GM21529 (cell line): ENCODE measurements at regions not wholly inside any gene's neighbourhood (a gene's known extent, or its start where the extent isn't known, plus 50 kb on each side); places are given as distances from the start of the nearest gene placed in this dataset.
"Not testable (repeated sequence)": the region's sequence is repeated elsewhere in the genome, so short reads cannot be mapped to it uniquely, and the experiment has no call there.

Experiments
- ATAC-seq: cut with Tn5 transposase; IDR thresholded peaks from one replicate; pipeline ENCODE4 v1.9.1; 2021; ENCODE audit not compliant: unreplicated experiment

DNA sequence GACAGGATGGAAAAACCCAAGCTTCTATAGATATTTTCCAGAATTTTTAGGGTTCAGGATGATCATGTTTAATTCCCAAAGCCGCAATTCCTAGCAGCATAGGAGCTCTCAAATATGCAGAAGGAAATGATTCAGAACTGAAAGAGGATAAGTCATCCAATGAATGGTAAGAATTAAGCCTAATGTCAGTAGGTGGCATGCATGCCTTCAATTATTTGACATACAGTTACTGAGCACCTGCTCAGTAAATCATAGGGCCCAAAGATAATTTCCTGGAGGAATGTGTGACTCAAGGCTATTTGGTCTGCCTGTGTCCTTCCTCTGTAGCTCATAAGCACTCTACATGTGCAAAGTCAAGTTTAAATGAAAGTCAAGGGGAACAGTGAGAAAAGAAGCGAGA, 116.8 kb upstream of the SLC38A4 start:
- no peak for ATAC-seq

DNA sequence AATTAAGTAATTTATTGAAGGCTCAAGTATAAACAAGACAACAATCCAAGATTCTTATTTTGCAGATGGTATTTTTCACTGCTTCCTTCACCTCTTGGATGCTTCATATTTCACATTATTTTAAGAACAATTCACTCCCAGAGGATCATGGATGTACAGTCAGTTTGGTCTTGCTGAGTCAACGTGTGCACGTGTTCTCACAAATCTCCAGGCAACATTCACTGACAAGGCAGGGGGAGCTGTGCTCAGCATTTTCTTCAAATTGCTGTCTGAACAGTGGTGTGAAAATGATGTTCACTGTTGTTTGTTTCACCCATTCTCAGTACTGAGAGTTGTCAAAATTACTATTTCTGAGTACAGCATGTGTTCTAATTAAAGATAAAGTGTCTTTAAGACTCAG, 118.3 kb upstream of the SLC38A4 start:
- ATAC-seq, result no peak

DNA sequence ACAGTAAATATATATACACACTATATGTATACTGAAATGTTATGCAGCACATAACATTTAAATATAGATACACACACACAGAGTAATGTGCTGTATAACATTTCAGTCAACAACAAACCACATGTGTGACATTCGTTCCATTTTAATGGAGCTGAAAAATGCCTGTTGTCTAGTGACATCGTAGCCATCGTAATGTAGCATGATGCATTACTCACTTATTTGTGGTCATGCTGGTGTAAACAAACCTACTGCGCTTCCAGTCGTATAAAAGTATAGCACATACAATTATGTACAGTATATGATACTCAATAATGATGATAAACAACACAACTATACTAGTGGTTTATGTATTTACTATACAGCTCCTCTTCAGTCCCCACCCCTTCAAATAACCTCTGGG, 119.0 kb upstream of the SLC38A4 start:
- ATAC-seq, result no peak

DNA sequence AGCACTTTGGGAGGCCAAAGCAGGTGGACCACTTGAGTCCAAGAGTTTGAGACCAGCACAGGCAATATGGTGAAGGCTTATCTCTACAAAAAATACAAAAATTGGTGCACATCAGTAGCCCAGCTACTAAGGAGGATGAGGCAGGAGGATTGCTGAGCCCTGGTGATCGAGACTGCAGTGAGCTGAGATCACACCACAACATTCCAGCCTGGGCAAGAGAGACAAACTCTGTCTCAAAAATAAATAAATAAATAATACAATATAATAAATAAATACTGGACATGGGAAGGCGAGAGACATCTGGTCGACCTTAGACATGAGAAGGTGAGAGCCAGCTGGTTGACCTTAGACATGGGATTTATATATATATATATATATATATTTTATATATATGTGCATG, 119.8 kb upstream of the SLC38A4 start:
- ATAC-seq, result no peak

DNA sequence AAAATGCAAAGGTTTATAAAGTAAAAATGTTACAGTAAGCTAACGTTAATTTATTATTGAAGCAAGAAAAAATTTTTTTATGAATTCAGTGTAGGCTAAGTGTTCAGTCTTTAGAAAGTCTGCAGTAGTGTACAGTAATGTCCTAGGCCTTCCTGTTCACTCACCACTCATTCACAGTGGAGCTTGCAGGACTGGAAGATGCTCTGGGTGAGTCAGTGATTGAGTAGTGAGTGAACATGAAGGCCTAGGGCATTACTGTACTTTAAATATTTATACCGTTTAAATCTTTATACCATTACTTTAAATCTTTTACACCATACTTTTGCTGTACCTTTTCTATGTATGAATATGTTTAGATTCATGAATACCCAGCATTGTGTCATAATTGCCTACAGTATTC, 120.3 kb upstream of the SLC38A4 start:
- no peak for ATAC-seq

DNA sequence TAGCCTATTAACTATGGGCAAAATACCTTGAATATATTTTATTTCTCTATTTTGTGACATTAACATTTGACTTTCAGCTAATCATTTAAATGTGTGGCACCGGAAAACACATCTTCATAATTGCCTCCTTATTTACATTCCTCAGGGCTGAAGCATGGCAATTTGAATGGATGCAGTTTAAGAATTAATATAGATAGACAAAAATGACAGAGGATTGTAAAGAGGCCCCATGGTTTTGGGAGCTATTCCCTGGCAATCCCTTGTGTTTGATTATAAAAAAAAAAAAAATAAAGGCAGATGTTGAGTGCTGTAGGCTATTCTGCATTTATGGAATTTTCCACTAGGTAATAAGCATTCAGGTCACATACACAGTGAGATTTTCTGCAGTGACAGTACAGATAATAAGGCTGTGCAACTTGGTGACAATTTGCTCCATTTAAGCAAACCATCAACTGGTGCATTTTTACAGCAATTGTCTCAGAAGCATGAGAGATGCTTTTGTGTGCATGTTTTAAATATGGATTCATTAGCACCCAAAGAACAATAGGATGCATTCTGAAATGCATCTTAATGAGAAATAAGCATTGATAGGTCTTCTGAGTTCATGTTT, 123.2 kb upstream of the SLC38A4 start:
- no peak for ATAC-seq

DNA sequence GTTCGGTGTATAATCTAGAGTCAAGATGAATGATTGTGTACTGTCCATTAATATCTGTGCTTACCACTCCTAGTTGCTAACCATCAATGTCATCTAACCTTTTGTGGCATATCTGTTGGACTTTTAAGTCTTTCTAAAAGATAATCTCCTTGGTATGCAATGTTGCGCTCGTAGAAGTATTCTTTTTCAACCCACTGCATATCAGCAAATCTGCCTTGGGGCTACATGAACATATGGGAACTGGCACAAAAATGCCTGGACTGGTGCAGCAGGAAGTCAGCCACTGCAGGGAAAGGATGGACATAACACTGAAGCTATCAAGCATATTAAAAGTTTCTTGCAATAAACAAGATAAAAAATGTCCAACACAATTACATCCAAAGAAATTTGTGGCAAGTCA, 124.3 kb upstream of the SLC38A4 start:
- no peak for ATAC-seq

DNA sequence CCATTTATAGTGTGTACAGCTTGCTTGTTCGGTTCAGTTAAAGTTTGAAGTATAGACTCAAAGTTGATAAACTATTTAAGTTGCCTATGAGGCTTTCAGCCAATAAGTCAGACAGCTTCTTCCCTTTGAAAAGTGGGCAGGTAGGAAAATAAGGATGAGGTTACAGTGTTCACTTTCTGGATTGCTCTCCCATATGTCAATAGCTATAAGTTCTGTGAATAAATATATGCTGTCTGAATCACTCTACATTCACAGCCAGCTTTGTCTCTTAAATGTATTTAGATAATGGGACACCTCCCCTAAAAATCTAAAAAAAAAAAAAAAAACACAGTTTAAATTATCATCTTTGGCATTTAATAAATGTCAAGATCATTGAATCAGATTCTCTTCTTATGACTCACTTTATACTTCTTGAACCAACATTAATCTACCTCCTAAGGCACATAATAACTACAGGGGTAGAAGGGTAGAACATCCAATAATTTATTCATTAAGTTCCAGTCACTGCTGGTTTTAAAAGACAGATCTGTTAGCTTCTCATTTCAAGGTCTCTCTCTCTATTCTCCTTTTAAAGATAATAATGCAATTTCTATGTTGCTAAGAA, 126.4 kb upstream of the PCED1B start:
- no peak for ATAC-seq

DNA sequence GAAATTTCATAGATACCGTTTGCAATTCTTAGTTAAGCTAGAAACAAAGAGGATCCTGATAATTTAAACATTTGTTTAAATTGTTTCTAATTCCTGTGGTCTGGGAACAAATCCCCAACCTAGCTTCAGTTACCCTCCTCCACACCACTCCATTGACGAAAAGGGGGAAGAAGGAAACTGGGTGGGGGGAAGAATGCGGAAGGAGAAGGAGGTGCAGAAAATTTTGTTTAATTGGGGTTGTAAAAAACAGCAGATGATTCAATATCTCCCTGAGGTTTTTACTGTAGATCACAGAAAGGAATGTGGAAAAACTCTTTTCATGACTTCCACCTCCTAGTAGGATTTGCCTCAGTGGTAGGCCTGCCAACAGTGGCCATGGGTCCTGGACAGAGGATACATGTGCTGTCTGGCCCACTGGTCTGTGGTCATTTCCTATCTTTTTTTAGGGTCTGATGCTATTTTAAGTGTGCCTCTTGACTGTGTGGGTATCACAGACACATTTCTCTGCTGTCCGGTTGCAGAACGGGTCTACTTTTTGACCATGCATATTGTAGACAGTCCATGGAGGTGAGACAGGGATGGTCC, 122.9 kb upstream of the PCED1B start:
- no peak for ATAC-seq

DNA sequence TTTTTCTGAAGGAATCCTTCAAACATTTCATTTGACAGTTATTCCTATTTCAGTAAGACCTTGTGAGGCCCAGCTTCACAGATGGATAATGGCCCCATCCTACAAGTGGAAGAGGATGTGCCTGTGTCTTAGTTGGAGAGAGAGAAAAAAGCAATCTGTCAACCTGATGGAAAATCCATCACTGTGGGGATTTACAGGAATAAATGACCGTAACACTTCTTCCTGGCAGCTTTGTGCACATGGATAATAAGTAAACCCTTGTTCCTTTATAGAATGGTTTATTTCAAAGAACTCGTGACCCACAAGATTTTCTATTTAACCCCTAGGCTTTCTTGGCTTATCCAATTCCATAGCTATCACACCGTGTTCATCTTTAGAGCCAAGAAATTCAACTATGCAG, 121.4 kb upstream of the PCED1B start:
- no peak for ATAC-seq

DNA sequence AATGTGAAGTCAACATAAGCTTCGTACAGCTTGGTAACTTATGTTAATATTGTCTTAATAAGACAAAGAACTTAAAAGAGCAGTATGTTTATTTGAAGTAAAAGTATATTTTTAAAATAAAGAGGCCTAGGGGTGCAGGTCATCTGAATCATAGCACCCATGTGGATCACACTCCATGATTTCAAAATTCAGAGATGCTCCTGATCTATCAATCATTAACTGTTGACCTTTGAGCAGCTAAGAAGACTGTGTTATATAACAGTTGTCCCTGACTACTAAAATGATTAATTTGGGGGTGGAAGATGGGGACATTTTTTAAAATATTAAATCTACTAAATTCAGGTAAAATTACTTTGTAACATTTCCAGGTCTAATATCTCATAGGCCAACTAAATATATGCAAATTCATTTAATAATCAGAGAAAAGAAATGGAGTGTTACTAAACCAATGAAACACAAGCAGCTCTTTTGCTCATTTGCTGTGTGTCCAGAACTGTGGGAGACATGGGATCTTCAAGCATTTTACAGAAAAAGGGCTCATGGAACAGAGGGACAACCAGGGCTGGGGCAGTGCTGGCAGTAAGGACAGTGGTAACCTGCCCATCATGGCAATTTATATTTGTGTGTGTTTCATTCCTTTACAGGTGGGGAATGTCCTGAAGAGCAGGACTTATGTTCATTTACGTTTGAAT, 120.7 kb upstream of the PCED1B start:
- no peak for ATAC-seq

DNA sequence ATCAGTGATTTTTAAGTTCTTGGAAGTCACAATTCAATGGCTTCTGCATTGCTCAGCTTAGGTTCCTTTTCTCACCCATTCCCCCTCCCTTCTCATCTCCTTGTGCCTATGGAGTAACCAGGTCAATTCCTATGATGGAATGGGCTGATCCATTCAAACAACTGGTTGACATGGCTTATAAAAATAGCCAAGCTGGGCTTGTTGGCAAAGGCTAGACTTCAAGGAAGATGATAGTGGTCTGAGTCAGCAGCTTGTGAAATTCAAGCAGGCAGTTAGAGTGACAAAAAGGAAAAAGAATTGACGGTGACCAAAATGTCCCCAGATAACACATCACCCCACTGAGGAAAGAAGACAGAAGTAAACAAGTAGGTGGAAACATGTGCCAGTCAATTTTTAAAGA, 119.9 kb upstream of the PCED1B start:
- ATAC-seq, result no peak

DNA sequence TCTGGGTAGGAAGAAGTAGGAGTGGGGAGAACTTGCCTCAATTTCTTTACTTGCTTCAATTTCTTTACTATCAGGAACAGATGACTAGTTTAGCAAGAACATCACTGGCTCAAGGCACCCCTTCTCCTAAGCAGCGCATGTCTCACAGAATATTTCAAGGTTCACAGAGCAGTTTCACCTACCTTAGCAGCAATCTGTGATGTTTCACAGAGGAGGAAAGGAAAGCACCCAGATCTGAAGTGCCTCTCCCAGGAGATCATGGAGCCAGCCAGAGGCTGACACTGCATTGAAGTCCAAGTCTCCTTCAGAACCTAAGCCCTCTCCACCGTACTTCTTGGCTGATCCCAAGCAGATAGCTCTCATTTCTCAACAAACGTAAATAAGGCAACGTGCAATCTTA, 118.7 kb upstream of the PCED1B start:
- ATAC-seq, result no peak

DNA sequence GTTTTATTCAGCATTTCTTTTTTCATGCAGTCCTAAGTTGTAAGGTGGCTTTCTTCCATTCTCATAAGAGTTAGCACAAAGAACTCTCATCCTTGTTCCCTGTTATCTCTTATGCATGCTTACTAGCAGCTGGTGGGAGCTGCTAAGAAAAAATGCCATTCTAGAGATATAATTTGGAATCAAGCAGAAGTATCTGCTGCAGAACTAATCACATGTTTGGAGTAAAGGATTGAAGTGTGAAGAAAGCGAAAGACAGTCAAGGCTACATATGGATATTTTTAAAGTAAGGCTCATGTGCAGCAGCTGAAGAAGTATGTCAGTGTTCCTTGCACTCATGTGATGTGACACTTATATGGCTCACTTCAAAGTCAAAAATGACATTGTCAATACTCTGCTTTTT, 116.2 kb upstream of the PCED1B start:
- no peak for ATAC-seq

DNA sequence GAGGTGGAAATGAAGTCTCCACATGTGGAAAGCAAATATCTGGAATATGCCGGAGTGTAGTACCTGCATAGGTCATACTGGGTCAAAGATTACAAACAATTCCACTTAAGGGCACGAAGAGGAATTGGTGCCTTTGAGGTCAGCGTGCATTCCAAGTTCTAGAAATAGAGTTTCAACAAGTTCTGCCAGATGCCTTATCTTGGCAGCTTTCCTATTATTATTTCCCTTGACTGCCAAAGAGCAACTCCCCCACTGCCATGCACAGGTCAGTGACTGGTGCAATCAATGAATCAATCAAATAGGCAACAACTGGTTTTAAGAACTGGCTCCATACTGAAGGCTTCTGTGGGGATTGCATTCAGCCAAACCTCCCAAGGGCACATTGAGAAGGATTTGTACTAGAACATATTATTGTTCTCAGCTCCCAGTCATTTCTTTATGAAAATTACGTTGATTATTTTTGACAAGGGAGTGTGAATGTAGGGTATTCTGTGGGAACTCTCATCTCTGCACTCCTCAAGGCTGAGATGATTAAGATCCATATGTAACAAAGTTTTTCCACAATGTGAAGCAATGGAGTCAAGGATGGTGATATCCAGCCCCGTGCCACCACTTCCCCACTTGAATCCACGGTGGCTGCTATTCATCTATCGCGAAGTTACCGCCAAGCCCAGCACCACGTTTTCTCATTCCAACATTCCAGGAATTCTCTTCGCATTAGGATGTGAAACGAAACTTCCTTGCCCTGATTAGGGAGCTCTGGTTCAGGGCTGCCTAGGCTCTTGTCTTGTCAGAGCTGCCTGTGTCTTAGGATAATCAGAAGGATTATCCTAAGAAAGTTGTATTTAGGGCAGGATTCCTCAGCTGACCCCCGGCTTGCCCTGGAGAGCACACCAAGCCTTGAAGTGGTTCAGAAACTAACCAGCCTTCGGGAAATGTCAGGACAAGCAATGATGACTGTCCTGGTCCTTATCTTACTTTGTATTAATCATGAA, 115.1 kb upstream of the PCED1B start:
- ATAC-seq, result no peak

DNA sequence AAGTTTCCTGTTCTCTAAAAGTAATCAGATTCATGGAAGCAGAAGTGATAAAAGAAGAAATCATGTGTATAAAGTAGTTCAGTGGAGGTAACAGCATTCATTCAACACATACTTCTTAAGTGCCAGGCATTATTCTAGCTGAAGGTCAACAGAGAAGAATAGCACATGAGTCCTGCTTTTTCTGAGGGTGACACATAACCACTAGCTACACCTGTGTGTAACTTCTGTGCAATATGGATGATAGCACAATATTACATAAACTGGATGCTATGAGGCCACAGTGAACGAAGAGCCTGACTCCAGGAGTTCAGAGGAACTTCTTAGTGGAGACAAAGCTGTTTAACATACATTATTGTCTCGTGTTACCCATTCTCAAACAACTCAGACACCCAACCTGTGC, 114.3 kb upstream of the PCED1B start:
- ATAC-seq, result no peak

DNA sequence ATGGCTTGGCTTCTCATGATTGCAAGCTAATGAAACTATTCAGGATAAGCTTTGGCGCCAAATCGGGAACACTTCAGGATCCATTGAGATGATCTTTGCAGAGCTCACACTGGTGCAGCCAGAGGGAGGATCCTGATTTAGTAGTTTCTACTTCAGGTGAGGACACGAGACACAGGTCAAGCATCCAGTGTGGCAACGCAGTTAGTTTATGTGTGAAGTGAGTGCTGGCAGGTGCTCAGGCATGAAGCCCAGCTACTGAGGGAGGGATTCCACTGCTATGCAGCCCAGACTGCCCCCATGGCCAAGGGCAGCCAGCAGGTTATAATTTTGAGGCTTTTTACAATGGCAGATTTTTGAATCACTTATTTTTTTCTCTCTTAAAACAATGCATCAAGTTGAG, 113.5 kb upstream of the PCED1B start:
- ATAC-seq, result no peak

DNA sequence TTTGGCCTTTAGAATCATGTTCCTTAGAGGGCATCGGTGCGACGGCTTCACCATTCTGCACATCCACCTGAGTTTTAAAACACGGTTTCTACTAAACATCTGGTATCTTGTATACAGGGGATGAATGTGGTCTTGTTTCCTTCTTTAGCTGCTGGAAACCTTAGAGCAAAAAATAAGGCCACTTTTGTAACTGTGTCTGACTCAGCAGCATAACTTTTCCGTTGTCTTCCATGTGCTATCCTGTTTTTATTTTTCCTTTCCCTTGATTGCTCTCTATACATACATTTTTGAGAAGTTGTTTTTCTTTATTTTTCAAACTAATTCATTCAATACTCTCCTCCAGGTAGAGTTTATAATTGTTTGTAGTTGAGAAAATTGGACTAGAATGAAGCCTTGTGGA, 108.8 kb upstream of the PCED1B start:
- ATAC-seq, result no peak

DNA sequence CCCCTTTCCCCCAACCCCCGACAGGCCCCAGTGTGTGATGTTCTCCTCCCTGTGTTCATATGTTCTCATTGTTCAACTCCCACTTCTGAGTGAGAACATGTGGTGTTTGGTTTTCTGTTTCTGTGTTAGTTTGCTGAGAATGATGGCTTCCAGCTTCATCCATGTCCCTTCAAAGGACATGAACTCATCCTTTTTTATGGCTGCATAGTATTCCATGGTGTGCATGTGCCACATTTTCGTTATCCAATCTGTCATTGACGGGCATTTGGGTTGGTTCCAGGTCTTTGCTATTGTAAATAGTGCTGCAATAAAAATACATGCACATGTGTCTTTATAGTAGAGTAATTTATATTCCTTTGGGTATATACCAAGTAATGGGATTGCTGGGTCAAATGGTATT, 105.5 kb upstream of the PCED1B start:
- ATAC-seq, result not testable (repeated sequence)

DNA sequence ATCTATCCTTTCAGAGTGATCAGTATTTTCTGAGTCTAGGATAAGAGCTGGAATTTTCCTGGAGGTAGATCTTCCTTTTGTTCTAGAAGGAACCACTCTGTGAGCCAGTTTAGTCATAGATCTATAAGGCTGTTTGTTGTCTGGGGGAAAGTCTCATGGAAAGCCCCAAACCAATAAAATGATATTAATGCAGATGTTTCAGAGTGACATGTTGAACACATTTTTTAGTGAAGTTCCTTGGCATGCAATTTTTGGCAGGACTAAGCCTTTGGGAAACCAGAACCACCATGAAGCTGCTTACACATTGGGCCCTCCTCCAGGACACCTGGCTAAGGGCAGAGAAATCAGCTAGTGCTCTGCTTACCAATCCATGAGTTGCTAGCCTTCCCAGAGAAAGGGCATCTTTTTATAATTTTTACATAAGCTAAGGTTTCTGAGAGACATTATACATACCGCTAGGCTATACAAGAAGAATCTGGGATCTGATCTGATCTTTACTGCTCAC, 101.5 kb upstream of the PCED1B start:
- no peak for ATAC-seq

DNA sequence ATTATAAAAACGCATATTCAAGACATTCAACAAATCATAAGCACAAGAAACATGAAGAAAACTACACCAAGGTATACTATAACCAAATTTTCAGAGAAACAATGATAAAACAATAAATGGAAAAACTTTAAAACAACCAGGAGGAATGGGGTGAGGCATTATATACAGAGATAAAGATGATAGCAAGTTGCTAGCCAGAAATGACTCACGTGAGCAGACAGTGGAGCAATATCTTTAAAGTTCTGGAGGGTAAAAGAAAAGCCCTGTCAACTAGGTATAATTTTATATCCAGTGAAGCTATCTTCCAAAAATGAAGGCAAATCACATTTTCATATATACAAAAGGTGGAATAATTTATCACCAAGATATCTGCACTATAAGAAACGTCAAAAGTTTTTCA, 97.8 kb upstream of the PCED1B start:
- no peak for ATAC-seq
